Retinal pigment epithelial cell (primary cell): ENCODE measurements at regions not wholly inside any gene's neighbourhood (a gene's known extent, or its start where the extent isn't known, plus 50 kb on each side); places are given as distances from the start of the nearest gene placed in this dataset.

Source experiments
- DNase-seq: peaks from one replicate; pipeline ENCODE4 v3.0.0-alpha.2; 2010; ENCODE audit warnings: low read depth
- H3K4me3 ChIP-seq: 2 replicates; pipeline ENCODE4 v1.5.1; 2011; ENCODE audit warnings: mild to moderate bottlenecking, low read length, control low read depth, moderate library complexity
- TF ChIP-seq, protein P1 (sequence below): conservative IDR thresholded peaks from 2 replicates; pipeline ENCODE4 v1.5.1; 2011; ENCODE audit warnings: low read depth, low read length, control low read depth, inconsistent platforms

DNA sequence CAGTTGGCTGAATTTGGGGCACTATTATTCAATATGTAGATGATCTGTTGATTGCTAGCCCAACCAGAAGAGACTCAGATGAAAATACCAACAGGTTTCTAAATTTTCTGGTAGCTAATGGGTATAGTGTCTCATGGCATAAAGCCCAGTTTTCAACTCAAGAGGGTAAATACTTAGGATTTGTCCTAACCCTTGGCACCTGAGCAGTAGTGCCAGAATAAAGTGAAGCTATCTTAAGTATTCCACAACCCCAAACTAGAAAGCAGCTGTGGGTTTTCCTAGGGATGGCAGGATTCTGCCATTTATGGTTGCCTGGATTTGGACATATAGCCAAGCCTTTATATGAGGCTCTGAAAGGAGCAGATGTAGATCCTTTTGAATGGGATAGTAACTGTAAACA, 119.0 kb downstream of the AGTR2 start:
- TF ChIP-seq, protein P1, sequence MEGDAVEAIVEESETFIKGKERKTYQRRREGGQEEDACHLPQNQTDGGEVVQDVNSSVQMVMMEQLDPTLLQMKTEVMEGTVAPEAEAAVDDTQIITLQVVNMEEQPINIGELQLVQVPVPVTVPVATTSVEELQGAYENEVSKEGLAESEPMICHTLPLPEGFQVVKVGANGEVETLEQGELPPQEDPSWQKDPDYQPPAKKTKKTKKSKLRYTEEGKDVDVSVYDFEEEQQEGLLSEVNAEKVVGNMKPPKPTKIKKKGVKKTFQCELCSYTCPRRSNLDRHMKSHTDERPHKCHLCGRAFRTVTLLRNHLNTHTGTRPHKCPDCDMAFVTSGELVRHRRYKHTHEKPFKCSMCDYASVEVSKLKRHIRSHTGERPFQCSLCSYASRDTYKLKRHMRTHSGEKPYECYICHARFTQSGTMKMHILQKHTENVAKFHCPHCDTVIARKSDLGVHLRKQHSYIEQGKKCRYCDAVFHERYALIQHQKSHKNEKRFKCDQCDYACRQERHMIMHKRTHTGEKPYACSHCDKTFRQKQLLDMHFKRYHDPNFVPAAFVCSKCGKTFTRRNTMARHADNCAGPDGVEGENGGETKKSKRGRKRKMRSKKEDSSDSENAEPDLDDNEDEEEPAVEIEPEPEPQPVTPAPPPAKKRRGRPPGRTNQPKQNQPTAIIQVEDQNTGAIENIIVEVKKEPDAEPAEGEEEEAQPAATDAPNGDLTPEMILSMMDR = no peak
- H3K4me3 ChIP-seq = no peak overlapping the region
- DNase-seq = no peak

DNA sequence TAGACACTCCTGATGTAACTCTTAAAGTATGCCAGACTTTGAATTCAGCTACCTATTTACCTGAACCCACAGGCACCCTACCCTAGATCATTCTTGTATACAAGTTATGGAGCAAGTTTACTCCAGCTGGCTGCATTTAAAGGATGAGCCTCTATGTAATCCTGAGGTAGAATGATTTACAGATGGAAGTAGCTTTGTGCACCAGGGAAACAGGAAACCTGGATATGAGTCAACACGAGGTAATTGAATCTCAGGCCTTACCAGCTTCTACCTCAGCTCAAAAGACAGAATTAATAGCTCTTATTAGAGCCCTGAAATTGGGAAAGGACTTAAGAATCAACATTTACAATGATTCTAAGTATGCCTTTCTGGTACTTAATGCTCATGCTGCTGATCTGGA, 119.8 kb downstream of the AGTR2 start:
- DNase-seq = no peak
- TF ChIP-seq, protein P1 = no peak
- H3K4me3 ChIP-seq = no peak overlapping the region

DNA sequence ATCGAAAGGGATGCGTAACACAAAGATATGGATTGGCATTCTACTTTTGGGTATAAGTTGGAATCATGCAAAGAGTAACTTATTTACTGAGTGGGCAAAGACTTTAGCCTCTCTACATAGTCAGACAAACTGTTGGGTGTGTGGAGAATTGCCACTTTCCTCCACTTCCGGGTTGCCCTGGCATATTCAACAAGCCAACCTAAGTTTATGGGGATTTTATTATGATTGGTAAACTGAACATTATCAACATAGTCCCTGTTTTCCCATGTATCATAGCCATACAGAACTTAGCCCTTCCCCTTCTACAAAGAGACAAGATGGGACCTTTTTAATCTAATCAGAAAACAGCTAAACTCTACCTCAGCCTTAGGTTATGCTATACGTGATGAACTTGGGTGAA, 121.6 kb downstream of the AGTR2 start:
- TF ChIP-seq, protein P1 = no peak
- H3K4me3 ChIP-seq = no peak overlapping the region
- no peak for DNase-seq

DNA sequence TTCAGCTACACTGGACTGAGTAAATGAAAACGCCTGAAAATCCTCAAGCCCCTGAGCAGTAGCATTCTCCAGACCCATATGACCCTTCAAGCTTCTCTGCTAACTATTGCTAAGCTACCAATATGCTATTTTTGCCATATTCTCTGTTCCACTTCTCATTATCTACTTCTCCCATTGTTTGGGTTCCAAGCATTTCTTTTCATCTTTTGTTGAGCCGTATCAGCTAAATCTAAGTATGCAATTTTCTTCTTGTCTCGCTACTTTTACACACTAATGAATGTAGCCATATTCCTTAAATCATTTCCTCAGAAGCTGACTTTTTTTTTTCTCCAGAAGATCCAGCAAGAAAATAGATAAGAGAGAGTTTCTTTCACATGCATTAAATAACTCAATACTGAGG, 128.4 kb downstream of the AGTR2 start:
- no peak overlapping the region for H3K4me3 ChIP-seq
- TF ChIP-seq, protein P1 = no peak
- DNase-seq = no peak

DNA sequence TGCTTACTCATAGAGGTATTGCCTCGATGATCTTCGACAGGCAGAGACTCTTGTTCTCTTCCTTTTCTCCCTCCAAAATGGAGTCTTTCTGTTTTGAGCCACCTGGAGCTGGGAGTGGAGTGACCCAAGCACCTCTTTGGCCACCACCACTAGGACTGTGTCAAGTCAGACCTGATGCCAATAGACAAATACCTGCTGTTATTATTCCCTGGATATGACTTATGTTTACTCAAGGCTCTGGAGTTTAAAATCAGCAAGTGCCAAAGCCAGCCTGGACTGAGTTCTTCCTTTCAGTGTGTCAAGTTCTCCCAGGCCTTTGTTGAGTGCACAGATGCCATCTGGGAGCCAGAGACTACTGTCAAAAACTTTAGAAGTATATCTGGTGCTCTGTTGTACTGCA, 130.2 kb upstream of the SLC6A14 start:
- DNase-seq = no peak
- TF ChIP-seq, protein P1 = no peak
- H3K4me3 ChIP-seq = no peak overlapping the region

DNA sequence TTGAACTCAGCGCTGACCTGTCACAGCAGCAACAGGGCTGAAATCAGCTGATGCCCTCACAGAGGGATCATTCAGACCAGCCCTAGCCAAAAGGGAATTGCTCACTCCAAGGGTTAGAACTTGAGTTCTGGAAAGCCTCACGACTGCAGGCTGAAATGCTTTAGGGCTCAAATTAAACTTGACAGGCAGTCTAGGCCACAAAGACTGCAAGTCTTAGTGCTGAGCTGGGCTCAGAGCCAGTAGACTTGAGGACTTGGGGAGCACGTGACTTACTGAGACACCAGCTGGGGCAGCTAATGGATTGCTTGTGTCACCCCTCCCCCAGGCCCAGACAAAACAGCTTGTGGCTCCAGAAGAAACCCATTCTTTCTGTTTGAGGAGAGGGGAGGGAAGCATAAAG, 119.0 kb upstream of the SLC6A14 start:
- DNase-seq = peak; percentile 92
- TF ChIP-seq, protein P1 = no peak
- no peak overlapping the region for H3K4me3 ChIP-seq

DNA sequence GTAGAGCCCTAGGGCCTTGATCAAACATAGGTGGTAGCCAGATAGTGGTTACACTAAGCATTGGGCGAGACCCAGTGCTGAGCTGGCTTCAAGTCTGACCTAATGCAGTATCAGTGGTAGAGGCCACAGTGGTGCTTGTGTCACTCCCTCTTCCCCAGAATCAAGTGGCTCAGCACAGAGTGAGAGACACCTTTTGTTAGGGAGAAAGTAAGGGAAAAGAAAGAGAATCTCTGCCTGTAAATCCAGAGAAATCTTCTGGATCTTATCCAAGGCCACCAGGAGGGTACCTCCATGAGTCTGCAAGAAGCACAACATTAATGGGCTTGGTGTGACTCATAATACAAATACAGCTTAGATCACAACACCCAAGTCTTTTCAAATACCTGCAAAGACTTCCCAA, 117.7 kb upstream of the SLC6A14 start:
- TF ChIP-seq, protein P1 = no peak
- H3K4me3 ChIP-seq = no peak overlapping the region
- peak; percentile 5 for DNase-seq
